ENCODE measurements at regions not wholly inside any gene's neighbourhood (a gene's known extent, or its start where the extent isn't known, plus 50 kb on each side); places are given as distances from the start of the nearest gene placed in this dataset.
A peak's percentile ranks its signal among the peaks of the same experiment; 100 is the strongest.

DNA sequence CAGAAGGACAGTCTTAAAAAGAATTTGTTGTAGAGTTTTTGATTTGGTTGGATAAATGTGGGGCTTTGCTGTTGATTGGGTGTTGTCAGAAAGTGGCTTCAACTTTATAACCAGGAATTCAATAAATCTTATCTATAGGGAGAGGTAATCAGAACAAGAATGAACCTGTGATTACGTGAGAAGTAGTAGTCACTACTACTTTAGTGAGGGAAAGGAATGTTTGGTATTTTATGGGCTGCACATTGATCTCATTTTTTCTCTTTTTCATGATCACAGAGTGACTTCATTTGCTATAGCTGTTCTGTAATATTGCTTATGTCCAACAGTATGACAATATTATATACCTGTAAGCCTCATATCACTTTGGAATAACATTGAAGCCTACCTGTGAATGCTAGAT is 485.2 kb upstream of the BCHE start:
- Histone ChIP-seq H3K9me3 (ENCODE audit: control insufficient read depth, low read depth, low read length) (no peaks in the 10 kb centered on the region), H3K36me3 (ENCODE audit: control insufficient read depth in 2 of 2, extremely low read depth in 1 of 2, insufficient read depth in 2 of 2, low read length in 2 of 2) (no peaks in the 10 kb centered on the region), H3K27ac (ENCODE audit: control insufficient read depth, insufficient read depth, low read length) (no peak overlapping the region), H4K20me1 (ENCODE audit: control insufficient read depth, extremely low read depth, insufficient read depth, low read length) (no peaks in the 10 kb centered on the region), H3K4me2 (ENCODE audit: control insufficient read depth, extremely low read depth, insufficient read depth, low read depth, low read length) (peak overlapping the region; percentile 29), H3K4me1 (ENCODE audit: control insufficient read depth, extremely low read depth, insufficient read depth, low read length) (peaks cover 7% of the 10 kb centered on the region), H3K27me3 (ENCODE audit: control insufficient read depth, extremely low read depth, insufficient read depth, low read length) (no peaks in the 10 kb centered on the region), H3K9ac (ENCODE audit: control insufficient read depth, extremely low read depth, insufficient read depth, low read length) (no peak overlapping the region), H2AFZ (ENCODE audit: control insufficient read depth, low read length) (peak overlapping the region; percentile 20), H3K79me2 (ENCODE audit: control insufficient read depth, insufficient read depth, low read length) (no peaks in the 10 kb centered on the region), H3K4me3 (ENCODE audit: control insufficient read depth in 2 of 3, extremely low read depth in 1 of 3, insufficient read depth in 2 of 3, low read depth in 1 of 3, low read length in 3 of 3) (no peak overlapping the region), H3K9me1 (ENCODE audit: control insufficient read depth, extremely low read depth, insufficient read depth, low read length) (no peaks in the 10 kb centered on the region)
- no peak for TF ChIP-seq EZH2 (IDR thresholded peaks at IDR 0.05; ENCODE audit: low read length)
- TF ChIP-seq, protein P1, sequence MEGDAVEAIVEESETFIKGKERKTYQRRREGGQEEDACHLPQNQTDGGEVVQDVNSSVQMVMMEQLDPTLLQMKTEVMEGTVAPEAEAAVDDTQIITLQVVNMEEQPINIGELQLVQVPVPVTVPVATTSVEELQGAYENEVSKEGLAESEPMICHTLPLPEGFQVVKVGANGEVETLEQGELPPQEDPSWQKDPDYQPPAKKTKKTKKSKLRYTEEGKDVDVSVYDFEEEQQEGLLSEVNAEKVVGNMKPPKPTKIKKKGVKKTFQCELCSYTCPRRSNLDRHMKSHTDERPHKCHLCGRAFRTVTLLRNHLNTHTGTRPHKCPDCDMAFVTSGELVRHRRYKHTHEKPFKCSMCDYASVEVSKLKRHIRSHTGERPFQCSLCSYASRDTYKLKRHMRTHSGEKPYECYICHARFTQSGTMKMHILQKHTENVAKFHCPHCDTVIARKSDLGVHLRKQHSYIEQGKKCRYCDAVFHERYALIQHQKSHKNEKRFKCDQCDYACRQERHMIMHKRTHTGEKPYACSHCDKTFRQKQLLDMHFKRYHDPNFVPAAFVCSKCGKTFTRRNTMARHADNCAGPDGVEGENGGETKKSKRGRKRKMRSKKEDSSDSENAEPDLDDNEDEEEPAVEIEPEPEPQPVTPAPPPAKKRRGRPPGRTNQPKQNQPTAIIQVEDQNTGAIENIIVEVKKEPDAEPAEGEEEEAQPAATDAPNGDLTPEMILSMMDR (optimal IDR thresholded peaks at IDR 0.05 in 1 of 3, IDR thresholded peaks at IDR 0.05 in 1 of 3, conservative IDR thresholded peaks at IDR 0.05 in 1 of 3; ENCODE audit: extremely low read depth in 1 of 3, insufficient read depth in 2 of 3, low read length in 3 of 3), result no peak
- no peak for DNase-seq (ENCODE audit: low read depth, low spot score)
- FAIRE-seq, result no peak
- dilution Hi-C loops (cut with MboI; ENCODE audit: extremely low pct_ligation_motif_present, low sequenced_read_pairs), result no loop called here

DNA sequence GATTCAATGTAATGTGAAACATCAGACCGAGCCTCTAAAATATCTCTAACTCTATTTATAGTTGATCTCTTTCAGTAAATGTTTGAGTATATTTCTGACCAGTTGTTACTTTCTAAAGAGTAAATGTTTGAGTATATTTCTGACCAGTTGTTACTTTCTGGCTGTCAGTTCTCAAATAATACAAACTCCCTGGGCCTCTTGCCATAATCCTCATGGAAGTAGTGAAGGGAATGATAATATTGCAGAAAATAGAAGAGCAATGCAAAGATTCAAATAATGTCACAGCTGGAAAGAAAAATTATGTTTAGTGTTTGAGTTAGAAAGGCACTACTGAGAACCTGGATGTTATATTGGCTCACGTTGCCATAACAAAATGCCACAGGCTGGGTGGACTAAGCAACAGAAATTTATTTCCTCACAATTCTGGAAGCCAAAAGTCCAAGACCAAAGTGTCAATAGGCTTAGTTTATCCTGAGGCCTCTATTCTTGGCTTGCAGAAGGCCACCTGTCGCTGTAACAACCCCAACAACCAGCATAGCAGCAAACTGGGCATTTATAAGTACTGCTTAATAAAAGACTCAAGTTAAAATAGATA is 470.6 kb upstream of the BCHE start:
- no peaks in the 10 kb centered on the region for H3K36me3 ChIP-seq (ENCODE audit: control insufficient read depth in 2 of 2, extremely low read depth in 1 of 2, insufficient read depth in 2 of 2, low read length in 2 of 2)
- no peaks in the 10 kb centered on the region for H3K79me2 ChIP-seq (ENCODE audit: control insufficient read depth, insufficient read depth, low read length)
- FAIRE-seq, result no peak
- TF ChIP-seq EZH2 (IDR thresholded peaks at IDR 0.05; ENCODE audit: low read length), result no peak
- TF ChIP-seq, protein P1 (optimal IDR thresholded peaks at IDR 0.05 in 1 of 3, IDR thresholded peaks at IDR 0.05 in 1 of 3, conservative IDR thresholded peaks at IDR 0.05 in 1 of 3; ENCODE audit: extremely low read depth in 1 of 3, insufficient read depth in 2 of 3, low read length in 3 of 3), result no peak
- no peak for DNase-seq (ENCODE audit: low read depth, low spot score)
- no peaks in the 10 kb centered on the region for H4K20me1 ChIP-seq (ENCODE audit: control insufficient read depth, extremely low read depth, insufficient read depth, low read length)
- no peaks in the 10 kb centered on the region for H3K27me3 ChIP-seq (ENCODE audit: control insufficient read depth, extremely low read depth, insufficient read depth, low read length)
- no peaks in the 10 kb centered on the region for H3K9me3 ChIP-seq (ENCODE audit: control insufficient read depth, low read depth, low read length)
- H3K9me1 ChIP-seq (ENCODE audit: control insufficient read depth, extremely low read depth, insufficient read depth, low read length), result no peaks in the 10 kb centered on the region
- H3K9ac ChIP-seq (ENCODE audit: control insufficient read depth, extremely low read depth, insufficient read depth, low read length), result no peak overlapping the region
- no peak overlapping the region for H3K4me2 ChIP-seq (ENCODE audit: control insufficient read depth, extremely low read depth, insufficient read depth, low read depth, low read length)
- H2AFZ ChIP-seq (ENCODE audit: control insufficient read depth, low read length), result no peak overlapping the region
- no peak overlapping the region for H3K27ac ChIP-seq (ENCODE audit: control insufficient read depth, insufficient read depth, low read length)
- dilution Hi-C loops (cut with MboI; ENCODE audit: extremely low pct_ligation_motif_present, low sequenced_read_pairs), result no loop called here
- H3K4me1 ChIP-seq (ENCODE audit: control insufficient read depth, extremely low read depth, insufficient read depth, low read length), result no peaks in the 10 kb centered on the region
- H3K4me3 ChIP-seq (ENCODE audit: control insufficient read depth in 2 of 3, extremely low read depth in 1 of 3, insufficient read depth in 2 of 3, low read depth in 1 of 3, low read length in 3 of 3), result no peak overlapping the region

Measured in keratinocyte (primary cell).